IMR-90 (cell line): ENCODE measurements at regions not wholly inside any gene's neighbourhood (a gene's known extent, or its start where the extent isn't known, plus 50 kb on each side); places are given as distances from the start of the nearest gene placed in this dataset.

Experiments
- ATAC-seq: fragments of 200-7000 bp; cut with Tn5 transposase; 2 replicates; pipeline ENCODE4 v1.9.1; 2020; ENCODE audit warnings: low read depth, mild to moderate bottlenecking, moderate library complexity
- BruUV-seq: library from RNA; stranded (reverse); fragments of 400-500 nt; replicated peaks from 2 replicates; lab custom pipeline; 2021; lab: Mats Ljungman, UMichigan
- CTCF ChIA-PET: fragments of 300-600 bp; formaldehyde crosslinking; extraction: SDS; loops from one replicate; lab custom pipeline; 2021; ENCODE audit warnings: antibody characterized with exemption; lab: Yijun Ruan, JAX
- POLR2A ChIA-PET: fragments of 300-600 bp; sonication (Branson Sonifier 250); formaldehyde crosslinking; loops from one replicate; lab custom pipeline; 2022; ENCODE audit warnings: antibody characterized with exemption; ENCODE audit not compliant: unreplicated experiment; lab: Charles Lee
- DNase-seq: peaks from one replicate; pipeline ENCODE4 v3.0.0; 2013
- H2AFZ ChIP-seq: replicated peaks from 2 replicates; pipeline ENCODE3; 2013; ENCODE audit warnings: low read length, mild to moderate bottlenecking; ENCODE audit not compliant: poor library complexity
- H2AK5ac ChIP-seq: 2 replicates; pipeline ENCODE4 v1.6.1; 2013; ENCODE audit warnings: low read depth, low read length, inconsistent platforms
- H2AK9ac ChIP-seq: replicated peaks from 2 replicates; pipeline ENCODE3; 2013; ENCODE audit warnings: mild to moderate bottlenecking, low read depth, low read length, moderate library complexity; ENCODE audit not compliant: poor library complexity
- H2BK120ac ChIP-seq: 2 replicates; pipeline ENCODE4 v1.6.1; 2013; ENCODE audit warnings: low read depth, low read length, inconsistent platforms
- H2BK15ac ChIP-seq: 3 replicates; pipeline ENCODE4 v1.6.1; 2013; ENCODE audit warnings: low read depth, low read length, inconsistent platforms
- H2BK20ac ChIP-seq: 2 replicates; pipeline ENCODE4 v1.6.1; 2013; ENCODE audit warnings: low read depth, mild to moderate bottlenecking, inconsistent platforms, low read length, moderate library complexity
- H2BK5ac ChIP-seq: 2 replicates; pipeline ENCODE4 v1.6.1; 2013; ENCODE audit warnings: mild to moderate bottlenecking, low read depth, low read length, inconsistent platforms; ENCODE audit not compliant: poor library complexity, severe bottlenecking
- H3K14ac ChIP-seq: replicated peaks from 2 replicates; pipeline ENCODE4 v1.6.1; 2013; ENCODE audit warnings: low read depth, low read length, inconsistent platforms
- H3K18ac ChIP-seq: 2 replicates; pipeline ENCODE4 v1.6.1; 2013; ENCODE audit warnings: low read depth, low read length, control low read depth
- H3K23ac ChIP-seq: 2 replicates; pipeline ENCODE4 v1.6.1; 2013; ENCODE audit warnings: low read depth, low read length, inconsistent platforms
- H3K27ac ChIP-seq: 2 replicates; pipeline ENCODE4 v1.5.1; 2013; ENCODE audit warnings: mild to moderate bottlenecking, control low read depth, low read length; ENCODE audit not compliant: insufficient read depth
- H3K27me3 ChIP-seq: 2 replicates; pipeline ENCODE4 v1.6.1; 2013; ENCODE audit warnings: low read length; ENCODE audit not compliant: control insufficient read depth, insufficient read depth
- H3K36me3 ChIP-seq: 2 replicates; pipeline ENCODE4 v1.6.1; 2013; ENCODE audit warnings: low read length, mixed read lengths; ENCODE audit not compliant: control insufficient read depth, insufficient read depth
- H3K4ac ChIP-seq: 2 replicates; pipeline ENCODE4 v1.6.1; 2013; ENCODE audit warnings: low read depth, low read length, inconsistent platforms
- H3K4me1 ChIP-seq: 2 replicates; pipeline ENCODE4 v1.6.1; 2013; ENCODE audit warnings: low read length, mixed read lengths; ENCODE audit not compliant: control insufficient read depth, insufficient read depth
- H3K4me2 ChIP-seq: 2 replicates; pipeline ENCODE4 v1.6.1; 2013; ENCODE audit warnings: low read depth, mild to moderate bottlenecking, control low read depth, low read length, moderate library complexity
- H3K4me3 ChIP-seq: 2 replicates; pipeline ENCODE4 v1.5.1; 2013; ENCODE audit warnings: low read depth, mild to moderate bottlenecking, control low read depth, low read length, moderate library complexity; ENCODE audit not compliant: insufficient read depth
- H3K56ac ChIP-seq: 2 replicates; pipeline ENCODE4 v1.6.1; 2013; ENCODE audit warnings: low read length, inconsistent platforms; ENCODE audit not compliant: insufficient read depth; ENCODE audit errors: extremely low read depth
- H3K79me1 ChIP-seq, 2 experiments: 2 replicates each; pipeline ENCODE4 v1.6.1; 2013; ENCODE audit warnings: low read length in 2 of 2, inconsistent platforms in 1 of 2, low read depth in 1 of 2
- H3K9ac ChIP-seq: 2 replicates; pipeline ENCODE4 v1.6.1; 2013; ENCODE audit warnings: low read depth, low read length, control low read depth
- H3K9me1 ChIP-seq: 2 replicates; pipeline ENCODE4 v1.6.1; 2013; ENCODE audit warnings: low read length, inconsistent platforms; ENCODE audit not compliant: insufficient read depth
- H3K9me3 ChIP-seq: 2 replicates; pipeline ENCODE4 v1.6.1; 2013; ENCODE audit warnings: low read length; ENCODE audit not compliant: control insufficient read depth, insufficient read depth
- H4K20me1 ChIP-seq: 2 replicates; pipeline ENCODE4 v1.6.1; 2013; ENCODE audit warnings: low read length, inconsistent platforms; ENCODE audit not compliant: insufficient read depth
- H4K5ac ChIP-seq: 2 replicates; pipeline ENCODE4 v1.6.1; 2013; ENCODE audit warnings: mild to moderate bottlenecking, low read depth, low read length, control low read depth
- H4K8ac ChIP-seq, 2 experiments: 2 replicates each; pipeline ENCODE4 v1.6.1; 2013; ENCODE audit warnings: low read depth in 2 of 2, low read length in 2 of 2, control low read depth in 1 of 2, inconsistent platforms in 1 of 2
- H4K91ac ChIP-seq: 2 replicates; pipeline ENCODE4 v1.6.1; 2013; ENCODE audit warnings: low read depth, low read length, inconsistent platforms; ENCODE audit not compliant: insufficient read depth
- MXI1 ChIP-seq: IDR thresholded peaks from 2 replicates; pipeline ENCODE4 v1.6.1; 2012; ENCODE audit warnings: low read depth, mild to moderate bottlenecking, low read length, moderate library complexity, borderline replicate concordance
- POLR2A ChIP-seq: IDR thresholded peaks from 2 replicates; pipeline ENCODE4 v1.6.1; 2012; ENCODE audit warnings: mild to moderate bottlenecking, low read depth, low read length
- RAD21 ChIP-seq: IDR thresholded peaks from 2 replicates; pipeline ENCODE4 v1.6.1; 2012; ENCODE audit warnings: low read length, improper control_type of control experiment
- SMC3 ChIP-seq: fragments of 150-350 bp; IDR thresholded peaks from 2 replicates; pipeline ENCODE4 v1.6.1; 2016; ENCODE audit warnings: low read depth, mild to moderate bottlenecking, antibody characterized with exemption, low read length, moderate library complexity
- WGBS, 2 experiments: methylation state at CpG; one replicate each; pipeline versions ENCODE4 v1.1.5 to v1.1.7; 2013; ENCODE audit warnings: missing lambda C conversion rate in 2 of 2; ENCODE audit not compliant: insufficient read length in 1 of 2; ENCODE audit errors: extremely low coverage in 2 of 2; 5-methylcytosine and 5-hydroxymethylcytosine counted together
- dilution Hi-C: fragments of 300-500 bp; cut with HindIII; formaldehyde crosslinking; loops from one replicate; pipeline ENCODE4 v1.14.3; 2018; ENCODE audit warnings: low sequenced_read_pairs; ENCODE audit not compliant: unreplicated experiment
- in situ Hi-C: fragments of 300-500 bp; cut with MboI; formaldehyde crosslinking; loops from 3 replicates; pipeline ENCODE4 v1.14.3; 2019; ENCODE audit warnings: low sequenced_read_pairs, inconsistent platforms, mixed read lengths
- intact Hi-C: fragments of 100-400 bp; cut with micrococcal nuclease; formaldehyde crosslinking; loops from 2 replicates; pipeline ENCODE4 v1.10.0; 2022
- TF ChIP-seq, protein P1 (sequence below): conservative IDR thresholded peaks from 2 replicates; pipeline ENCODE4 v1.5.1; 2012; ENCODE audit warnings: mild to moderate bottlenecking, low read depth, low read length, improper control_type of control experiment

- Histone ChIP-seq H3K9me3 (no peaks in the 10 kb centered on the region), H2AK5ac (no peak overlapping the region), H2BK120ac (no peak overlapping the region), H4K91ac (no peak overlapping the region), H4K20me1 (no peaks in the 10 kb centered on the region), H2AK9ac (no peak overlapping the region), H2BK15ac (no peak overlapping the region), H3K4me3 (no peak overlapping the region), H3K4ac (no peak overlapping the region), H4K5ac (no peak overlapping the region), H2BK20ac (no peak overlapping the region), H3K27me3 (0 out of 2 replicates have a peak, but pooled peaks cover 2% of the 10 kb centered on the region), H2AFZ (peak overlapping the region; percentile 72), H3K18ac (no peak overlapping the region), H3K14ac (no peak overlapping the region), H3K36me3 (no peaks in the 10 kb centered on the region), H3K9me1 (no peaks in the 10 kb centered on the region), H3K23ac (no peak overlapping the region), H4K8ac (no peak overlapping the region), H3K79me1 (no peaks in the 10 kb centered on the region), H3K56ac (no peak overlapping the region), H2BK5ac (no peak overlapping the region), H3K4me2 (no peak overlapping the region; the same call in 1 of the 2 replicates), H3K9ac (no peak overlapping the region), H3K4me1 (no peaks in the 10 kb centered on the region), H3K27ac (no peak overlapping the region)
- DNase-seq: peak; percentile 20
- ChIA-PET CTCF (interaction anchor here (0.7 kb wide), 1 partner anchor 11 kb away, joined by 3 read pairs; no protein-coding TSS in a partner anchor), POLR2A (no interaction called here)
- in situ Hi-C loops (loop anchor here (10.0 kb wide), 1 partner anchor 869 kb away; no protein-coding TSS in a partner anchor), dilution Hi-C loops (no loop called here), intact Hi-C loops (loop anchor here (1.0 to 10.0 kb wide), 5 partner anchors 472 to 1119 kb away; partner anchors contain the start of genes COIL and NOG)
- peak; percentile 96 for ATAC-seq
- no CpG with 5 or more reads among the region's 32 CpGs for WGBS, 2 experiments
- BruUV-seq: no TSS peak
- TF ChIP-seq, protein P1, sequence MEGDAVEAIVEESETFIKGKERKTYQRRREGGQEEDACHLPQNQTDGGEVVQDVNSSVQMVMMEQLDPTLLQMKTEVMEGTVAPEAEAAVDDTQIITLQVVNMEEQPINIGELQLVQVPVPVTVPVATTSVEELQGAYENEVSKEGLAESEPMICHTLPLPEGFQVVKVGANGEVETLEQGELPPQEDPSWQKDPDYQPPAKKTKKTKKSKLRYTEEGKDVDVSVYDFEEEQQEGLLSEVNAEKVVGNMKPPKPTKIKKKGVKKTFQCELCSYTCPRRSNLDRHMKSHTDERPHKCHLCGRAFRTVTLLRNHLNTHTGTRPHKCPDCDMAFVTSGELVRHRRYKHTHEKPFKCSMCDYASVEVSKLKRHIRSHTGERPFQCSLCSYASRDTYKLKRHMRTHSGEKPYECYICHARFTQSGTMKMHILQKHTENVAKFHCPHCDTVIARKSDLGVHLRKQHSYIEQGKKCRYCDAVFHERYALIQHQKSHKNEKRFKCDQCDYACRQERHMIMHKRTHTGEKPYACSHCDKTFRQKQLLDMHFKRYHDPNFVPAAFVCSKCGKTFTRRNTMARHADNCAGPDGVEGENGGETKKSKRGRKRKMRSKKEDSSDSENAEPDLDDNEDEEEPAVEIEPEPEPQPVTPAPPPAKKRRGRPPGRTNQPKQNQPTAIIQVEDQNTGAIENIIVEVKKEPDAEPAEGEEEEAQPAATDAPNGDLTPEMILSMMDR: peak; percentile 60
- TF ChIP-seq MXI1 (no peak), POLR2A (no peak), SMC3 (peak; percentile 56), RAD21 (peak; percentile 70)
Measured at GRCh38 chr17:55845385-55845784, 94.5 kb downstream of the PCTP start.
